Right lobe of liver (tissue), 6 donors: ENCODE measurements at regions not wholly inside any gene's neighbourhood (a gene's known extent, or its start where the extent isn't known, plus 50 kb on each side); places are given as distances from the start of the nearest gene placed in this dataset.

Source experiments
- ATAC-seq, 4 donors: fragments of 200-7000 bp; cut with Tn5 transposase; one replicate each; pipeline ENCODE4 v1.9.1; 2020; ENCODE audit warnings: mild to moderate bottlenecking in 4 of 4, moderate library complexity in 4 of 4
- DNase-seq, 3 donors: peaks; one replicate each; pipeline ENCODE4 v3.0.0-alpha.2; 2020
- H3K27ac ChIP-seq, 3 donors: fragments of 200-600 bp; one replicate each; pipeline ENCODE4 v1.8.0; 2022
- H3K27me3 ChIP-seq, 2 donors: fragments of 200-600 bp; one replicate each; pipeline ENCODE4 v1.8.0; 2022
- H3K36me3 ChIP-seq, 4 donors: fragments of 200-600 bp; sonication (generic) in 1 of 4; one replicate each; pipeline versions ENCODE4 v1.5.1 to v1.8.0; 2017 to 2022; ENCODE audit warnings: control low read depth in 1 of 4
- H3K4me1 ChIP-seq, 4 donors: fragments of 200-600 bp; sonication (generic) in 1 of 4; one replicate each; pipeline versions ENCODE4 v1.5.1 to v1.8.0; 2017 to 2022; ENCODE audit warnings: control low read depth in 1 of 4
- H3K4me3 ChIP-seq, 3 donors: fragments of 200-600 bp; one replicate each; pipeline ENCODE4 v1.8.0; 2022
- H3K9me3 ChIP-seq, 4 donors: fragments of 200-600 bp; sonication (generic) in 1 of 4; one replicate each; pipeline versions ENCODE4 v1.5.1 to v1.8.0; 2017 to 2022; ENCODE audit warnings: control low read depth in 1 of 4
- CTCF ChIP-seq, 4 donors: fragments of 200-600 bp in 3 of 4; fragments of 450-650 bp in 1 of 4; IDR thresholded peaks; one replicate each; pipeline versions ENCODE4 v1.5.1 to v1.8.0; 2016 to 2022; ENCODE audit warnings: antibody characterized with exemption in 4 of 4, mild to moderate bottlenecking in 2 of 4
- POLR2A ChIP-seq: fragments of 450-650 bp; IDR thresholded peaks from one replicate; pipeline ENCODE4 v1.6.1; 2017; ENCODE audit warnings: antibody characterized with exemption, mild to moderate bottlenecking
- WGBS: methylation state at CpG from one replicate; pipeline ENCODE4 v1.1.6; 2018; ENCODE audit warnings: low coverage, low lambda C conversion rate; ENCODE audit not compliant: insufficient coverage; ENCODE audit errors: missing lambda C conversion rate; 5-methylcytosine and 5-hydroxymethylcytosine counted together
- intact Hi-C, 2 donors: fragments of 100-400 bp; cut with DNase I; formaldehyde crosslinking; loops; one replicate each; pipeline versions ENCODE4 v1.11.2 to v1.14.1; 2022
- donor health status: DM: no; HTN: yes; CAD: no.
- donor health status: DM: no; HTN: no; CAD: no.
- donor health status: DM: no; HTN: no; CAD: no.
- donor health status: DM: no; HTN: yes; CAD: no.
- donor health status: DM: no; HTN: yes; CAD: no.

- 42% methylated on average over 4 of the region's 4 CpGs for WGBS
Measured at GRCh38 chr12:90299121-90299520, 590.5 kb upstream of the ATP2B1 start.

GRCh38 chr12:90298289-90298948, 589.8 kb upstream of the ATP2B1 start:
- no peaks in the 10 kb centered on the region for H3K9me3 ChIP-seq
- ATAC-seq (no peak), DNase-seq (no peak)
- no peak overlapping the region for H3K4me3 ChIP-seq
- TF ChIP-seq CTCF (IDR thresholded peaks at IDR 0.05), result no peak
- no peak for TF ChIP-seq POLR2A
- no peaks in the 10 kb centered on the region for H3K27me3 ChIP-seq
- no peak overlapping the region for H3K27ac ChIP-seq
- intact Hi-C loops, result no loop called here
- H3K4me1 ChIP-seq, result no peaks in the 10 kb centered on the region
- no peaks in the 10 kb centered on the region for H3K36me3 ChIP-seq
- WGBS, result 59% methylated on average over 2 of the region's 2 CpGs

More at GRCh38 chr12:90299121-90299520, 590.5 kb upstream of the ATP2B1 start:
- no peak for ATAC-seq
- H3K4me3 ChIP-seq, result no peak overlapping the region
- H3K4me1 ChIP-seq, result no peaks in the 10 kb centered on the region
- no peaks in the 10 kb centered on the region for H3K36me3 ChIP-seq
- no peak overlapping the region for H3K27ac ChIP-seq
- no peaks in the 10 kb centered on the region for H3K9me3 ChIP-seq
- TF ChIP-seq POLR2A, result no peak
- TF ChIP-seq CTCF (IDR thresholded peaks at IDR 0.05), result no peak
- intact Hi-C loops, result no loop called here
- H3K27me3 ChIP-seq, result no peaks in the 10 kb centered on the region
- no peak for DNase-seq

GRCh38 chr12:90295858-90296257, 587.2 kb upstream of the ATP2B1 start:
- WGBS, result 62% methylated on average over 2 of the region's 2 CpGs
- no peaks in the 10 kb centered on the region for H3K9me3 ChIP-seq
- intact Hi-C loops, result no loop called here
- DNase-seq (no peak), ATAC-seq (no peak)
- H3K27me3 ChIP-seq, result no peaks in the 10 kb centered on the region
- no peak for TF ChIP-seq POLR2A
- TF ChIP-seq CTCF (IDR thresholded peaks at IDR 0.05), result no peak
- no peak overlapping the region for H3K4me3 ChIP-seq
- no peaks in the 10 kb centered on the region for H3K4me1 ChIP-seq
- no peaks in the 10 kb centered on the region for H3K36me3 ChIP-seq
- H3K27ac ChIP-seq, result no peak overlapping the region

GRCh38 chr12:90292183-90292582, 583.5 kb upstream of the ATP2B1 start:
- Histone ChIP-seq H3K4me3 (no peak overlapping the region), H3K27me3 (no peaks in the 10 kb centered on the region), H3K27ac (no peak overlapping the region), H3K4me1 (no peaks in the 10 kb centered on the region), H3K9me3 (peaks cover 0 to 6% (median 0%) of the 10 kb centered on the region in 4 donors), H3K36me3 (no peaks in the 10 kb centered on the region)
- ATAC-seq, result peak in 1 of 4 donors; percentile 48
- no peak for DNase-seq
- intact Hi-C loops, result no loop called here
- WGBS, result 33% methylated on average over 4 of the region's 4 CpGs
- TF ChIP-seq POLR2A (no peak), CTCF (IDR thresholded peaks at IDR 0.05) (no peak)
